H1 (cell line): ENCODE measurements at regions not wholly inside any gene's neighbourhood (a gene's known extent, or its start where the extent isn't known, plus 50 kb on each side); places are given as distances from the start of the nearest gene placed in this dataset.

Experiments used
- CTCF ChIA-PET: fragments of 300-600 bp; sonication (Branson Sonifier 250); formaldehyde crosslinking; loops from one replicate; lab custom pipeline; 2021; ENCODE audit not compliant: partially characterized antibody; lab: Charles Lee
- POLR2A ChIA-PET: fragments of 300-600 bp; sonication (Branson Sonifier 250); formaldehyde crosslinking; loops from one replicate; lab custom pipeline; 2021; ENCODE audit warnings: inconsistent platforms; ENCODE audit not compliant: partially characterized antibody; lab: Charles Lee
- DNase-seq, 2 experiments: peaks; one replicate each; pipeline versions ENCODE4 v3.0.0 to v3.0.0-alpha.2; 2010 to 2022; ENCODE audit warnings: low spot score in 2 of 2, low read depth in 1 of 2, mixed read lengths in 1 of 2
- FAIRE-seq: peaks from 2 replicates; lab custom pipeline; 2011; peaks lifted over from hg19 to GRCh38; lab: Jason Lieb, UNC
- H2AFZ ChIP-seq: 2 replicates; pipeline ENCODE4 v1.8.1; 2012; ENCODE audit warnings: low read length, inconsistent platforms
- H2AK5ac ChIP-seq: 2 replicates; pipeline ENCODE4 v1.6.1; 2013; ENCODE audit warnings: low read depth, low read length
- H2BK120ac ChIP-seq: replicated peaks from 2 replicates; pipeline ENCODE3; 2013; ENCODE audit warnings: low read depth, low read length, inconsistent platforms
- H2BK12ac ChIP-seq: 2 replicates; pipeline ENCODE4 v1.6.1; 2013; ENCODE audit warnings: low read depth, low read length
- H2BK15ac ChIP-seq: 2 replicates; pipeline ENCODE4 v1.6.1; 2013; ENCODE audit warnings: low read length
- H2BK20ac ChIP-seq: 2 replicates; pipeline ENCODE4 v1.6.1; 2013; ENCODE audit warnings: low read length
- H2BK5ac ChIP-seq: 2 replicates; pipeline ENCODE4 v1.6.1; 2013; ENCODE audit warnings: low read depth, low read length
- H3K14ac ChIP-seq: 2 replicates; pipeline ENCODE4 v1.6.1; 2013; ENCODE audit warnings: inconsistent platforms; ENCODE audit not compliant: insufficient read length
- H3K18ac ChIP-seq: 2 replicates; pipeline ENCODE4 v1.6.1; 2013; ENCODE audit warnings: low read length; ENCODE audit errors: extremely low read depth
- H3K23ac ChIP-seq: 2 replicates; pipeline ENCODE4 v1.6.1; 2013; ENCODE audit warnings: inconsistent platforms; ENCODE audit not compliant: insufficient read length
- H3K23me2 ChIP-seq: 2 replicates; pipeline ENCODE4 v1.6.1; 2013; ENCODE audit warnings: low read depth, low read length
- H3K27ac ChIP-seq: 2 replicates; pipeline ENCODE4 v1.6.1; 2011; ENCODE audit warnings: low read depth, low read length, inconsistent platforms
- H3K27me3 ChIP-seq, 4 experiments: replicated peaks in 1 of 4; 1 replicate in 1 of 4; 2 replicates in 3 of 4; pipeline versions ENCODE4 v1.6.1 to v1.8.1; 2011 to 2013; ENCODE audit warnings: low read length in 3 of 4, mild to moderate bottlenecking in 3 of 4, inconsistent platforms in 2 of 4, mixed read lengths in 2 of 4, moderate library complexity in 1 of 4; ENCODE audit not compliant: control insufficient read depth in 3 of 4, insufficient read depth in 3 of 4; ENCODE audit errors: extremely low read depth in 1 of 4
- H3K36me3 ChIP-seq, 4 experiments: 2 replicates each; pipeline versions ENCODE4 v1.6.1 to v1.8.1; 2011 to 2013; ENCODE audit warnings: mild to moderate bottlenecking in 4 of 4, low read length in 3 of 4, moderate library complexity in 2 of 4, control low read depth in 1 of 4, inconsistent platforms in 1 of 4; ENCODE audit not compliant: insufficient read depth in 4 of 4, control insufficient read depth in 2 of 4
- H3K4ac ChIP-seq: replicated peaks from 2 replicates; pipeline ENCODE3; 2013; ENCODE audit warnings: low read length, low read depth, mixed read lengths, inconsistent platforms; ENCODE audit not compliant: insufficient read length
- H3K4me1 ChIP-seq, 4 experiments: replicated peaks in 1 of 4; 1 replicate in 1 of 4; 2 replicates in 3 of 4; pipeline versions ENCODE4 v1.6.1 to v1.8.1; 2011 to 2013; ENCODE audit warnings: low read length in 3 of 4, inconsistent platforms in 2 of 4, mixed read lengths in 1 of 4; ENCODE audit not compliant: insufficient read depth in 4 of 4, control insufficient read depth in 3 of 4
- H3K4me2 ChIP-seq, 2 experiments: 2 replicates each; pipeline versions ENCODE4 v1.6.1 to v1.8.1; 2011 to 2013; ENCODE audit warnings: low read depth in 2 of 2, low read length in 2 of 2, control low read depth in 1 of 2, inconsistent platforms in 1 of 2, mild to moderate bottlenecking in 1 of 2; ENCODE audit not compliant: insufficient read depth in 1 of 2
- H3K4me3 ChIP-seq, 4 experiments: fragments of 200-600, 300-600 bp in 1 of 4; sonication (generic), shearing (Covaris generic), sonication (Bioruptor Twin) in 1 of 4; 2 replicates each; pipeline versions ENCODE4 v1.5.1 to v1.8.1; 2011 to 2016; ENCODE audit warnings: low read length in 4 of 4, low read depth in 3 of 4, control low read depth in 2 of 4, inconsistent platforms in 2 of 4, mild to moderate bottlenecking in 2 of 4, mixed read lengths in 1 of 4, moderate library complexity in 1 of 4; ENCODE audit not compliant: insufficient read depth in 2 of 4; ENCODE audit errors: extremely low read depth in 1 of 4
- H3K56ac ChIP-seq: replicated peaks from 2 replicates; pipeline ENCODE3; 2013; ENCODE audit warnings: low read depth, mild to moderate bottlenecking, mixed read lengths, low read length, inconsistent platforms; ENCODE audit not compliant: insufficient read length
- H3K79me1 ChIP-seq: 2 replicates; pipeline ENCODE4 v1.6.1; 2013; ENCODE audit warnings: low read depth, low read length, control low read depth
- H3K79me2 ChIP-seq, 2 experiments: 2 replicates each; pipeline versions ENCODE4 v1.6.1 to v1.8.1; 2012 to 2013; ENCODE audit warnings: low read length in 2 of 2, mild to moderate bottlenecking in 2 of 2, inconsistent platforms in 1 of 2; ENCODE audit not compliant: insufficient read depth in 2 of 2, control insufficient read depth in 1 of 2
- H3K9ac ChIP-seq, 4 experiments: replicated peaks in 1 of 4; 1 replicate in 1 of 4; 2 replicates in 3 of 4; pipeline versions ENCODE4 v1.6.1 to v1.8.1; 2011 to 2013; ENCODE audit warnings: low read depth in 3 of 4, low read length in 3 of 4, control low read depth in 2 of 4, mild to moderate bottlenecking in 2 of 4, moderate library complexity in 2 of 4, inconsistent platforms in 1 of 4; ENCODE audit errors: extremely low read depth in 1 of 4
- H3K9me3 ChIP-seq, 2 experiments: 2 replicates each; pipeline versions ENCODE4 v1.6.1 to v1.8.1; 2012 to 2013; ENCODE audit warnings: mild to moderate bottlenecking in 2 of 2, moderate library complexity in 2 of 2, control low read depth in 1 of 2, inconsistent platforms in 1 of 2, low read depth in 1 of 2, low read length in 1 of 2, mixed read lengths in 1 of 2; ENCODE audit not compliant: insufficient read depth in 2 of 2
- H4K20me1 ChIP-seq, 2 experiments: replicated peaks in 1 of 2; 2 replicates each; pipeline versions ENCODE3 to v1.8.1; 2011 to 2013; ENCODE audit warnings: inconsistent platforms in 2 of 2, low read length in 2 of 2, mild to moderate bottlenecking in 1 of 2; ENCODE audit not compliant: insufficient read depth in 2 of 2, control insufficient read depth in 1 of 2
- H4K5ac ChIP-seq: 2 replicates; pipeline ENCODE4 v1.6.1; 2013; ENCODE audit warnings: low read length, low read depth, mixed read lengths, inconsistent platforms; ENCODE audit not compliant: insufficient read length
- H4K8ac ChIP-seq: 2 replicates; pipeline ENCODE4 v1.8.0; 2013; ENCODE audit warnings: mild to moderate bottlenecking, moderate library complexity, low read length, inconsistent platforms; ENCODE audit not compliant: insufficient read depth; ENCODE audit errors: extremely low read depth
- H4K91ac ChIP-seq: replicated peaks from 2 replicates; pipeline ENCODE3; 2013; ENCODE audit warnings: low read length, mixed read lengths, inconsistent platforms; ENCODE audit not compliant: insufficient read length
- GABPA ChIP-seq: IDR thresholded peaks from 2 replicates; pipeline ENCODE4 v1.6.1; 2011; ENCODE audit warnings: mild to moderate bottlenecking, low read length, moderate library complexity, borderline replicate concordance; ENCODE audit not compliant: insufficient read depth
- POLR2A ChIP-seq, 2 experiments: IDR thresholded peaks; 1 replicate in 1 of 2; 2 replicates in 1 of 2; pipeline ENCODE4 v1.6.1; 2011; ENCODE audit warnings: low read depth in 2 of 2, low read length in 2 of 2, mild to moderate bottlenecking in 2 of 2; ENCODE audit errors: control extremely low read depth in 1 of 2
- SAP30 ChIP-seq: fragments of 300-600 bp; sonication (generic); IDR thresholded peaks from 2 replicates; pipeline ENCODE4 v1.7.1; 2012; ENCODE audit warnings: low read length, moderate library complexity, mild to moderate bottlenecking, inconsistent platforms; ENCODE audit not compliant: insufficient read depth, insufficient replicate concordance
- SIRT6 ChIP-seq: IDR thresholded peaks from one replicate; pipeline ENCODE4 v1.7.1; 2012; ENCODE audit warnings: low read length, inconsistent platforms
- YY1 ChIP-seq: IDR thresholded peaks from 2 replicates; pipeline ENCODE4 v1.6.1; 2011; ENCODE audit warnings: low read depth, mild to moderate bottlenecking, low read length
- ZNF274 ChIP-seq: IDR thresholded peaks from 2 replicates; pipeline ENCODE4 v1.7.0; 2012; ENCODE audit warnings: low read length, borderline replicate concordance; ENCODE audit errors: extremely low read depth
- WGBS, 2 experiments: shearing (Covaris generic) in 1 of 2; methylation state at CpG; one replicate each; pipeline versions ENCODE4 v1.1.6 to v1.1.7; 2013 to 2015; ENCODE audit warnings: low lambda C conversion rate in 2 of 2, mixed read lengths in 2 of 2, inconsistent platforms in 1 of 2, low coverage in 1 of 2, missing lambda C conversion rate in 1 of 2; ENCODE audit not compliant: insufficient replicate concordance in 2 of 2, insufficient coverage in 1 of 2, insufficient read length in 1 of 2; ENCODE audit errors: extremely low coverage in 1 of 2, missing lambda C conversion rate in 1 of 2; 5-methylcytosine and 5-hydroxymethylcytosine counted together
- TF ChIP-seq, protein P1 (sequence below): IDR thresholded peaks from 2 replicates; pipeline ENCODE4 v1.6.1; 2012; ENCODE audit warnings: low read length, inconsistent platforms

DNA sequence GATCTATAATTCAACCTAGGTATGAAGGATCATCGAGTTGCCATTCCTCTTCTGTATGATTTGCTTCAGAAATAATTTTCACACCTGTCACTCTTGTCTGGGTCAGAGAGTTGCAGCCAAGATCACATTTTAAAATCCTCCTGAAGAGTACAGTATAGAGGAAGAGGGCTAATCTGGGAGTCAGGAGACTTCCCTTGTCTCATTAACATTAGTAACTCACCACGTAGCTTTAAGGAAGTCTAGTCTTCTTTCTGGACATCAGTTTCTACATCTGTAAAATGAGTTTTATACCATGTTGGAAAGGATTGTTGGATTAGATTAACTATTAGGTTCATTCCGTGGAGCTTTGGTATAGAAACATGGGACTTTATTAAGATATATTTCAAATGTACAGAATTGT, 109.4 kb downstream of the TDRD15 start:
- CTCF ChIA-PET = interaction anchor here (1.3 to 3.6 kb wide), 5 partner anchors 9 to 557 kb away, joined by 3 to 15 read pairs (median 4); no protein-coding TSS in a partner anchor
- Histone ChIP-seq H4K91ac (no peak overlapping the region), H2AK5ac (no peak overlapping the region), H3K4me2 (no peak overlapping the region), H3K4me3 (no peak overlapping the region), H4K8ac (no peak overlapping the region), H3K79me1 (no peaks in the 10 kb centered on the region), H2BK12ac (no peak overlapping the region), H3K36me3 (no peaks in the 10 kb centered on the region), H3K27me3 (no peaks in the 10 kb centered on the region), H2AFZ (no peak overlapping the region), H3K79me2 (no peaks in the 10 kb centered on the region), H4K20me1 (no peaks in the 10 kb centered on the region), H3K23ac (no peak overlapping the region), H2BK20ac (no peak overlapping the region), H3K23me2 (no peaks in the 10 kb centered on the region), H3K56ac (no peak overlapping the region), H3K4me1 (no peaks in the 10 kb centered on the region; a peak in 1 of 7 replicates), H4K5ac (no peak overlapping the region), H2BK120ac (no peak overlapping the region), H3K9me3 (no peaks in the 10 kb centered on the region), H3K27ac (no peak overlapping the region), H3K4ac (no peak overlapping the region), H3K9ac (no peak overlapping the region), H3K18ac (no peak overlapping the region), H2BK15ac (no peak overlapping the region), H2BK5ac (no peak overlapping the region), H3K14ac (no peak overlapping the region)
- WGBS, 2 experiments = 94% methylated on average over 3 of the region's 3 CpGs; no CpG with 5 or more reads in 1 of the 2 experiments
- TF ChIP-seq POLR2A (IDR thresholded peaks at IDR 0.05; ENCODE audit: control extremely low read depth in 1 of 2, low read depth in 2 of 2, low read length in 2 of 2) = no peak
- TF ChIP-seq, protein P1, sequence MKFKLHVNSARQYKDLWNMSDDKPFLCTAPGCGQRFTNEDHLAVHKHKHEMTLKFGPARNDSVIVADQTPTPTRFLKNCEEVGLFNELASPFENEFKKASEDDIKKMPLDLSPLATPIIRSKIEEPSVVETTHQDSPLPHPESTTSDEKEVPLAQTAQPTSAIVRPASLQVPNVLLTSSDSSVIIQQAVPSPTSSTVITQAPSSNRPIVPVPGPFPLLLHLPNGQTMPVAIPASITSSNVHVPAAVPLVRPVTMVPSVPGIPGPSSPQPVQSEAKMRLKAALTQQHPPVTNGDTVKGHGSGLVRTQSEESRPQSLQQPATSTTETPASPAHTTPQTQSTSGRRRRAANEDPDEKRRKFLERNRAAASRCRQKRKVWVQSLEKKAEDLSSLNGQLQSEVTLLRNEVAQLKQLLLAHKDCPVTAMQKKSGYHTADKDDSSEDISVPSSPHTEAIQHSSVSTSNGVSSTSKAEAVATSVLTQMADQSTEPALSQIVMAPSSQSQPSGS = no peak
- TF ChIP-seq GABPA = no peak
- no peak for TF ChIP-seq YY1
- no peak for TF ChIP-seq SAP30
- no peak for TF ChIP-seq SIRT6
- no peak for TF ChIP-seq ZNF274
- DNase-seq (no peak), FAIRE-seq (no peak)
- POLR2A ChIA-PET = no interaction called here
